SJCRH30 (cell line): ENCODE measurements at regions not wholly inside any gene's neighbourhood (a gene's known extent, or its start where the extent isn't known, plus 50 kb on each side); places are given as distances from the start of the nearest gene placed in this dataset.
"Not testable (repeated sequence)": the region's sequence is repeated elsewhere in the genome, so short reads cannot be mapped to it uniquely, and the experiment has no call there.

ENCODE experiments used
- DNase-seq, 2 experiments: peaks; one replicate each; pipeline ENCODE4 v3.0.0-alpha.2; 2015 to 2020
- H3K27ac ChIP-seq: fragments of 250-450 bp; sonication (Bioruptor Pico); 2 replicates; pipeline ENCODE4 v1.5.1; 2020; ENCODE audit warnings: mild to moderate bottlenecking, moderate library complexity
- H3K27me3 ChIP-seq: fragments of 250-450 bp; sonication (Bioruptor Pico); 2 replicates; pipeline ENCODE4 v1.5.1; 2020; ENCODE audit warnings: mild to moderate bottlenecking, moderate library complexity
- H3K36me3 ChIP-seq: fragments of 250-450 bp; sonication (Bioruptor Pico); 2 replicates; pipeline ENCODE4 v1.5.1; 2020; ENCODE audit warnings: mild to moderate bottlenecking, moderate library complexity
- H3K4me1 ChIP-seq: fragments of 250-450 bp; sonication (Bioruptor Pico); 2 replicates; pipeline ENCODE4 v1.5.1; 2020; ENCODE audit warnings: mild to moderate bottlenecking, moderate library complexity
- H3K4me3 ChIP-seq: fragments of 250-450 bp; sonication (Bioruptor Pico); 2 replicates; pipeline ENCODE4 v1.5.1; 2020; ENCODE audit warnings: mild to moderate bottlenecking, moderate library complexity
- H3K9me3 ChIP-seq: fragments of 250-450 bp; sonication (Bioruptor Pico); replicated peaks from 2 replicates; pipeline ENCODE4 v1.5.1; 2020; ENCODE audit warnings: mild to moderate bottlenecking, moderate library complexity

DNA sequence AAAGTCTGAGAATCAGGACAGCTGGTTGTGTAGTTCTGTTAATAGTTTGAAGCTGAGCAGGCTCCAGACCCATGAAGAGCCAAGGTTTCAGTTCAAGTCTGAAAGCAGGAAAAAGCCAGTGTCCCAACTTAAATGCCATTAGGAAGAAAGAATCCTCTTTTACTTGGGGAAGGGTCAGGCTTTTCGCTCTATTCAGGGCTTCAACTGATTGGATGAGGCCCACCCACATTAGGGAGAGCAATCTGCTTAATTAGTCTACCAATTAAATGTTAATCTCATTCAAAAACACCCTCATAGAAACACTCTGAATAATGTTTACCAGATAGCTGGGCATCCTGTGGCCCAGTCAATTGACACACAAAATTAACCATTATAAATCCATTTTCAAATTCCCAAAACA lies 462.2 kb downstream of the EPM2A start:
- H3K27ac ChIP-seq = no peak overlapping the region
- H3K27me3 ChIP-seq = no peaks in the 10 kb centered on the region
- no peaks in the 10 kb centered on the region for H3K4me1 ChIP-seq
- no peak for DNase-seq
- no peak overlapping the region for H3K4me3 ChIP-seq
- no peaks in the 10 kb centered on the region for H3K36me3 ChIP-seq
- no peaks in the 10 kb centered on the region for H3K9me3 ChIP-seq

DNA sequence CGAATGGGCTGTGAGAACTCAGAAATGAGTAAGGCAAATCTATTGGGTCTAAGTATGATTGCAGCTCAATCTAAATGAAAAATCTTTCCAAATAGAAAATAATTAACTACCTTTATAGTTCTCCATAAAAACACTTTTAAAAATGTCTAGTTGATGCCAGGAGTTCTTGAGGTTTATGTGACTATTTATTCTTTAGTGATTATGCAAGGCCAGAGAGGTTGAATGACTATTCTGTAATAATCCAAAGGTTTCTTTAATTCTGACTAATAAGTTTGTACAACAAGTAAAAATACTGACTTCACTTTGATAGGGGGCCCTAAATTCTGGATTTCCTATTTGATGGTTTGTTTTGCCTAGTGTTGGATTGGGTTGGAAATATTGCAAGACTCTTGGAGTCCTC lies 461.2 kb downstream of the EPM2A start:
- H3K27ac ChIP-seq = no peak overlapping the region
- no peak for DNase-seq
- no peak overlapping the region for H3K4me3 ChIP-seq
- no peaks in the 10 kb centered on the region for H3K36me3 ChIP-seq
- no peaks in the 10 kb centered on the region for H3K9me3 ChIP-seq
- no peaks in the 10 kb centered on the region for H3K4me1 ChIP-seq
- H3K27me3 ChIP-seq = no peaks in the 10 kb centered on the region

DNA sequence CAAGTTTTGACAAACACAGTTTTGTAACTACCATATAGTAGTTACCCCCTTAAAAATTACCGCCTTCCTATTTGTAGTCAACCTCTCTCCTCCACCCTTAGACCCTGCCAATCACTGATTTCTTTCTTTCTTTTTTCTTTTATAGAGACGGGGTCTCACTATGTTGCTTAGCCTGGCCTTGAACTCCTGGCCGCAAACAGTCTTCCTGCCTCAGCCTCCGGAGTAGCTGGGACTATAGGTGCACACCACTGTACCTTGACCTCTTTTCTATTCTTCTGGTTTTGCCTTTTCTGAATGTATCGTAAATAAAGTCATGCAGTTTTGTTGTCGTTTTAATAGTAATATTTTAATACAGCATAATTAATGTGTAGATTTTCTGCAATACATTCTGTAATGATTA lies 460.3 kb downstream of the EPM2A start:
- no peaks in the 10 kb centered on the region for H3K9me3 ChIP-seq
- no peak overlapping the region for H3K27ac ChIP-seq
- DNase-seq = no peak
- no peaks in the 10 kb centered on the region for H3K36me3 ChIP-seq
- H3K4me1 ChIP-seq = no peaks in the 10 kb centered on the region
- no peaks in the 10 kb centered on the region for H3K27me3 ChIP-seq
- no peak overlapping the region for H3K4me3 ChIP-seq

DNA sequence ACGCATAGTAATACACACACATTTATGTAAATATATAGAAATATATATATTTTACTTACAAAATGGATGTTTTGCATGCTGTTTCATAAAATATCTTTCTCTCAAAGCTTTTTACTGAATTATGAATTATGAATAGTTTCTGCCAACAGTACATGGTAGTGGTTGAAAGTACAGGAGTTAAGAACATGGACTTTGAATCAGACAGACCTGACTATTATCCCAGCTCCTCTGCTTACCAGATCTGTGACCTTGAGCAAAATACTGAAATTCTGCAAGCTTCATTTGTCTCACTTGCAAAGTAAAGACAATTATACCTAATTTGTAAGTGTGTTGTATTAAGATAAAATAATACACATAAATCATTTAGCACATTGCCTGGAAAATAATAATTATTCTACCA lies 459.5 kb downstream of the EPM2A start:
- H3K9me3 ChIP-seq = no peaks in the 10 kb centered on the region
- no peaks in the 10 kb centered on the region for H3K36me3 ChIP-seq
- DNase-seq = no peak
- no peaks in the 10 kb centered on the region for H3K4me1 ChIP-seq
- H3K27me3 ChIP-seq = no peaks in the 10 kb centered on the region
- H3K4me3 ChIP-seq = no peak overlapping the region
- no peak overlapping the region for H3K27ac ChIP-seq

DNA sequence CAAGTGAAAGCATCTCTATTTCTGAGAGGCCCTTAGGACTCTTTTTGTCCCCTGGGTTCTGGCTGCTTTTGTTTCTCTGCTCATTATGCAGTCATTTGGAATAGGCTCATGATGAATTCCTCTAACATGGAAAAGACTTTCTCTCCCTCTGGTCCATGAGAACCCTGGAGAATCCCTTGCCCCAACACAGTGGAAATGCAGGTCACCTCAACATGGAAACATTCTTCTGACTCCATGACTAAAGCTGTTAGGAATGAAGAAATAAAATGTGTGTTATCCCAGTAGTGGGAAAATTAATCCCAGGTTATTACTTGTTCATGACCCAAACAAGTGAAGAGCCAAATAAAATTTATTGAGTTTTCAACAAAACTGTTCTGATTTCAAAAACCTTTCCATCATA lies 458.6 kb downstream of the EPM2A start:
- Histone ChIP-seq H3K36me3 (no peaks in the 10 kb centered on the region), H3K27me3 (no peaks in the 10 kb centered on the region), H3K4me1 (no peaks in the 10 kb centered on the region), H3K4me3 (no peak overlapping the region), H3K27ac (no peak overlapping the region), H3K9me3 (no peaks in the 10 kb centered on the region)
- DNase-seq = no peak

DNA sequence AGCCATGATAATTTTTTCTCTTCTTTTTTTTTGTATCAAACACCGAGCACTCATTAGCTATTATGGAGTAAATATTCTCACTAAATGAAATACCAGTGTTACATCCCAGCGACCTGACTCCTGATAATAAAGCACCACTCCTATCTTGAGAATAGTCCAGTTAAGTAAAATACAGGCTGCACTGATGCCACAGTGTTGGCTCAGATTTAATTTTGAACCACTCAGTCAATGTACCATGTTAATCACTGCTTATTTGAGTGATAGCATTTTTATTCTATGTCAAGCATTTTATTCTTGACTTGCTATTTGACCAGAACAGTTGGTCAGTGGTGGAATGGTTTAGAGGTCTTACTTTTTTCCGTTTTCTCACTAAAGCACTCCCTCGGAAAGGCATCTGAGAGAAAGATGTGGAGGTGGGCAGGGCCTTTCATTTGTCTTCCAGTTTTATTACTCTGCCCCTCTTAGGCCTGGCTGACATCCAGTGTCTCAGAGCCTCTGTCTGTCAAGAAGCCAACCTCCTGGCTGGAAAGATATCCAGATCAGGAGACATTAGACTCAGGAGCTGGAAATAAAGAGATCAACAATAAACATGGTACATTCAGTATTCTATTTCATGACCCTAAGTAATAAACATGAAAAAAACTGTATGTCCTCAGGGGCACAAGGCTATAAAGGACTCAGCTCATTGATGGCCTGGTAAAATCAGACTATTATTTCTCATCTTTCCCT lies 457.8 kb downstream of the EPM2A start:
- Histone ChIP-seq H3K27me3 (no peaks in the 10 kb centered on the region), H3K36me3 (no peaks in the 10 kb centered on the region), H3K9me3 (no peaks in the 10 kb centered on the region), H3K4me1 (no peaks in the 10 kb centered on the region), H3K4me3 (no peak overlapping the region), H3K27ac (no peak overlapping the region)
- no peak for DNase-seq

DNA sequence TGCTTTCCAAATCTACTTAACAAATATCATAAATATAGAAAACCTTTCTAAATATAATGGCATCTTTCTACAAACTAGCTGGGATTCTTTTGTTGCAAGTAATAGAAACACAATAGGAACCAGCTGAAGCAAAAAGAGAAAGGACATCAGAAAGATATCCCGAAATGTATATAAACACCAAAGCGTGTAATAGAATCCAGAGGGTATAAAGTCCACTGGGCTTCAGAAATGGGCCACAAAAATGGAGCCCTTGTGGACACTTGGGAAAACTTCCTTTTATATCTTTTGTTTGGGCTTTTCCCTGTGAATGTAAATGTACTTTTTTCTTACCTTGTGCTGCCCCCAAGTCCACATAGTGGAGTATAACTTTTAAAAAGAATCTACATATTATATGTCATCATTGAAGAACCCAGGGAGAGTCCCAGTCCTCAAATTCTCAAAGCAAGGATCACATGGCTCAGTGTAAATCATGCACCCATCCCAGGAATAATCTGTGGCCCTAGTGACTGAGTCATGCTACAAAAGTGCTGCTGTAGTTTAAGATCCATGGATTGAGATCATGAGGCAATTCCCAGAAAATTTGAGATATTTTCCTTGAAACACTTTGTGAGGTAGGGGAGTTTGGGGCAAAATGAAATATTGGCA lies 457.0 kb downstream of the EPM2A start:
- Histone ChIP-seq H3K27ac (no peak overlapping the region), H3K36me3 (no peaks in the 10 kb centered on the region), H3K27me3 (no peaks in the 10 kb centered on the region), H3K4me3 (no peak overlapping the region), H3K9me3 (no peaks in the 10 kb centered on the region), H3K4me1 (no peaks in the 10 kb centered on the region)
- DNase-seq = no peak

DNA sequence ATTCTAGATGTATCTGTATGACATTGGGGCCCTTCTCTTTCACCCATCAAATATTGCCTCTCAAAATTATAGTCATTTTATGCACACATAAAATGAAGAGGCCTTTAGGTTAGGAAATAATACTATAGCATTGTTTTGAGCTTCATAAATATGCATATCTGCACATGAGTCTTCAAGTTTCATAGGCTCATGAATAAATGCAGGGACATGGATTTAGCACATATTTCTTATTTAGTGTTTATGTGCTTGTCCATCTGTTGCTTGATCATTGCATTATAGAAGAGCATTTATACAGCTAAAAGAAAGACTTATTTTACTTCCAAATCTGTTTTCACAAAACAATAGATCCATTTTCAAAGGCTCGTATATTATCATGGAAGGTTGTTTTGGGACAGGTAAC lies 455.8 kb downstream of the EPM2A start:
- no peak for DNase-seq
- Histone ChIP-seq H3K27ac (no peak overlapping the region), H3K27me3 (no peaks in the 10 kb centered on the region), H3K36me3 (no peaks in the 10 kb centered on the region), H3K4me1 (no peaks in the 10 kb centered on the region), H3K9me3 (no peaks in the 10 kb centered on the region), H3K4me3 (no peak overlapping the region)

DNA sequence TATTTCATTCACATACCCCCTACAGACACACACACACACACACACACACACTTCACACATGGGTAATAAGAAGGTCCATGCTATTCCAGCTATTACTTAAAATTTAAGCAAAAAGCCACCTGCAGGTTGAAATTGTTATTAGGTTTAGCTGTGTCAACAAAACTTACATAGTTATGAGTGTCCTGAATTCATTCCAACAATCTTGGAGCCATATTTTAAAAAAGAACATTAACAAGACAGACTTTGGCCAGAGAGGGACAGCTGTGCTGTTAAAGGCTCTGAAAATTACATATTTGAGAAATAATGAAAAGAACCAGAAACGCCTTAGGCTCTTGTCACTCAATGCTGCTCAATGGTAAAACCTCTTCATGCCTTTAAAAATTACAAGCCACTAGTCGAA lies 455.3 kb downstream of the EPM2A start:
- Histone ChIP-seq H3K27me3 (no peaks in the 10 kb centered on the region), H3K9me3 (no peaks in the 10 kb centered on the region), H3K36me3 (no peaks in the 10 kb centered on the region), H3K27ac (no peak overlapping the region), H3K4me3 (no peak overlapping the region), H3K4me1 (no peaks in the 10 kb centered on the region)
- DNase-seq = no peak

DNA sequence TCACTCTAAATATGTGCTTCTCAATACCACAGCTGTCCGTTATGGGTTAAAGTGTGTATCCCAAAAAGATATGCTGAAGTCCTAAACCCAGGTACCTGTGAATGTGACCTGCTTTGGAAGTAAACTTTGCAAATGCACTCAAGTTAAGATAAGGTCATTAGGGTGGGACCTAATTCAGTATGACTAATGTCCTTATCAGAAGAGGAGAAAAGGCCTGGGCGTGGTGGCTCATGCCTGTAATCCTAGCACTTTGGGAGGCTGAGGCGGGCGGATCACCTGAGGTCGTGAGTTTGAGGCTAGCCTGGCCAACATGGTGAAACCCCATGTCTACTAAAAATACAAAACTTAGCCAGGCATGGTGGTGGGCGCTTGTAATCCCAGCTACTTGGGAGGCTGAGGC lies 452.1 kb downstream of the EPM2A start:
- H3K4me3 ChIP-seq, H3K4me1 ChIP-seq, DNase-seq, H3K36me3 ChIP-seq, H3K27me3 ChIP-seq, H3K9me3 ChIP-seq, H3K27ac ChIP-seq: not testable (repeated sequence)

DNA sequence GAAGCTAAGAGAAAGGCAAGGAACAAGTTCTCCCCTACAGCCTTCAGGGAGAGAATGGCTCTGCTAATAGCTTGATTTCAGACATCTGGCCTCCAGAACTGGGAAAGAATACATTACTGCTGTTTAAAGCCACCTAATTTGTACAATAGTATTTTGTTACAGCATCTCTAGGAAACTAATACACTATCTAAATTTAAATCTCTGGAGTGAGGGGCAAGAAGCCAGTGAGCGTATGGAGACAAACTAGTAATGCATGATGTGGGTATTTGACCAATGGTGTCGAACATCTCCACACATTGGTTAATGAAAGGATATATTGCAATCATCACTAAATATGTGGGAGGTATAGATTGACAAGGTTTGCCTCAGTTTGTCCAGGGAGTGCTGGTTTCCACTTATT lies 451.5 kb downstream of the EPM2A start:
- no peak for DNase-seq
- Histone ChIP-seq H3K4me3 (no peak overlapping the region), H3K4me1 (no peaks in the 10 kb centered on the region), H3K27ac (no peak overlapping the region), H3K27me3 (no peaks in the 10 kb centered on the region), H3K36me3 (no peaks in the 10 kb centered on the region), H3K9me3 (no peaks in the 10 kb centered on the region)

DNA sequence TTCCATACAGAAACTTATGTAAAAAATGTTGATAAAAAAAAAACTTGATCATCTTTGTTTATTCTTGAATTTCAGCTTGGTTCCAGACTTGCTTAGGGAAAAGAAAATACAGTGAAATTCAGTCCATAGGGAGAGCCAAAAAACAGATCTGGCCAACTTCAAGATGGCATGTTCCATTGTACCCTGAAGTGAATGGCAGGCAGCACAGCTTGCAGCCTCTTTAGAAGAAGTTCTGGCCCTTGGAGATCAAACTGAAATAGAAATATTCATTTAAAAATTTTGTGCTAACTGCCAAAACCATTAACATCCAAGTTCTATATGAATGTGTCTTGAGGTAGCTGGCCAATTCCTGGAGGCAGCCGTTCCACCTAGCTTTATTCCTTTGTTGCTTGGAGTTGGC lies 448.4 kb downstream of the EPM2A start:
- Histone ChIP-seq H3K27ac (no peak overlapping the region), H3K27me3 (no peaks in the 10 kb centered on the region; the same call in 1 of the 2 replicates), H3K4me1 (no peaks in the 10 kb centered on the region), H3K36me3 (no peaks in the 10 kb centered on the region), H3K9me3 (no peaks in the 10 kb centered on the region), H3K4me3 (no peak overlapping the region)
- no peak for DNase-seq

DNA sequence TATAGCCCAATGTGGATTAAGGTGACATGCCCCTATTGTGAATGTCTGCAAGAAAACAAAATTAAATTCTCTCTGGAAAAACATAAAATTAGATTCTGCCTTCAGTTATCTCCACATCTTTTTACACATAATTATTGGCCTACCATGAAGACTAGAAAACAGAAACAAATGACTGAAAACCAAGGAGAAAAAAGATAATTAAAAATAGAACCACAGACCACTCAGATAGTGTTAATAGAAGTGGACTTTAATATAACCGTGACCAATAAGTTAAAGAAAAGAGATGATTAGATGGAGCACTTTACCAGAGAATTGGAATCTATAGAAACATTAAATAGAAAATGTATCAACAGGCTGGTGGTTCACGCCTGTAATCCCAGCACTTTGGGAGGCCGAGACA lies 445.7 kb downstream of the EPM2A start:
- no peak overlapping the region for H3K4me3 ChIP-seq
- H3K27me3 ChIP-seq = no peaks in the 10 kb centered on the region; the same call in 1 of the 2 replicates

DNA sequence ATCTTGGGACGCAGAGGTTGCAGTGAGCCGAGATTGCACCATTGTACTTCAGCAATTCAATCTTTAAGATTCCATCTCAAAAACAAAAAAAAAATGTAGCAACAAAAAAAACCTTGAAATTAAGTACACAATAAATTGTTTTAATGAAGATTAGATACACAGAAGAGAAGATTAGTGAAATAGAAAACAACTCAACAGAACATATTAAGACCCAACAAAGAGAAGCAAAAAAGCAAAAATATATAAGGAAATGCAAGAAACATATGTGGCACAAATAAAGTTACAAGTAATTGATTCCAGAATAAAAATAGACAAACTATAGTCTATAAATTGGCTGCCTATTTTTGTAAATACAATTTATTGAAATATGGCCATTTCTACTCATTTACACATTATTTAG lies 445.2 kb downstream of the EPM2A start:
- no peaks in the 10 kb centered on the region for H3K36me3 ChIP-seq
- no peak overlapping the region for H3K27ac ChIP-seq
- no peaks in the 10 kb centered on the region; the same call in 1 of the 2 replicates for H3K27me3 ChIP-seq
- no peaks in the 10 kb centered on the region for H3K9me3 ChIP-seq
- H3K4me3 ChIP-seq = no peak overlapping the region
- no peak for DNase-seq
- H3K4me1 ChIP-seq = no peaks in the 10 kb centered on the region

More for the DNA sequence above, 445.7 kb downstream of the EPM2A start:
- Histone ChIP-seq H3K4me1 (no peaks in the 10 kb centered on the region), H3K27ac (no peak overlapping the region), H3K36me3 (no peaks in the 10 kb centered on the region), H3K9me3 (no peaks in the 10 kb centered on the region)
- DNase-seq = no peak

DNA sequence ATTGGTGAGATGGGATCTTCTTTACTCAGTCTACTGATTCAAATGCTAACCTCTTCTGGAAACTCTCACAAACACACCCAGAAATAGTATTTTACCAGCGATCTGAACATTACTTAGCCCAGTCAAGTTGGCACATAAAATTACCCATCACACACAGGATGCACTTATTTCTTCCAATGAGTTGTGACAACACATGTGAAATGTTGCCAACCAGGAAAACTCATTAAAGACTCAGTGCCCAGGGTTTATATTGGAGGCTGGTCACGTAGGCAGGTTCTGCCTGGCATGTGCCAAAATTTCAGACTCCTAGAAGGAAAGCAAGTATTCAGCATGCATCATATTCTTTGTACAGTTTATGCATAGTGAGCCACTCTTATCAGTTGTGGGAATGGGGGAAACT lies 443.3 kb downstream of the EPM2A start:
- Histone ChIP-seq H3K27ac (no peak overlapping the region), H3K4me1 (no peaks in the 10 kb centered on the region), H3K36me3 (no peaks in the 10 kb centered on the region), H3K27me3 (no peaks in the 10 kb centered on the region; the same call in 1 of the 2 replicates), H3K9me3 (no peaks in the 10 kb centered on the region), H3K4me3 (no peak overlapping the region)
- DNase-seq = no peak

DNA sequence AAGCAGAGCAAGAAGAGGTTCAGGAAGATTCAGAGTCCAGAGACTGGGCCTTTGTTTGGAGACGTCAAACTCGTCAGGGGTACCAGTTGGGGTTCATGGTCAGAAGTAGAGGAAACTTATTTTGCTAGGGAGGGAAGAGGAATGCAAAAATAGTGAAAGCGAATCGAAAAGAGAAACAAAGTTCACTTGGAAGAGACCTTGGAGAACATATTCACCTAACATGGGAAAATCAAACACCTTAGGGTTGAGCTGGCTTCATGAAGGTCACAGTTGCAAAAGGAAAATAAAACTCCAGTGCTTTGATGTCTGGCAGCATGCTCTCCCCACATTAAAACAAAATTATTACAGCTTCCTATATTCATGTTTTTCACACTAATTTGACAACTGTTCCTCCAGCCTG lies 440.4 kb downstream of the EPM2A start:
- no peak overlapping the region for H3K4me3 ChIP-seq
- H3K4me1 ChIP-seq = no peaks in the 10 kb centered on the region
- H3K36me3 ChIP-seq = no peaks in the 10 kb centered on the region
- DNase-seq = no peak
- no peak overlapping the region for H3K27ac ChIP-seq
- no peaks in the 10 kb centered on the region; the same call in 1 of the 2 replicates for H3K27me3 ChIP-seq
- H3K9me3 ChIP-seq = no peaks in the 10 kb centered on the region
